DLD1 (cell line): ENCODE measurements at regions not wholly inside any gene's neighbourhood (a gene's known extent, or its start where the extent isn't known, plus 50 kb on each side); places are given as distances from the start of the nearest gene placed in this dataset.
"Not testable (repeated sequence)": the region's sequence is repeated elsewhere in the genome, so short reads cannot be mapped to it uniquely, and the experiment has no call there.

Experiments
- in situ Hi-C: cut with HindIII; loops from 2 replicates; pipeline ENCODE4 v1.10.0; 2017; ENCODE audit warnings: low sequenced_read_pairs

DNA sequence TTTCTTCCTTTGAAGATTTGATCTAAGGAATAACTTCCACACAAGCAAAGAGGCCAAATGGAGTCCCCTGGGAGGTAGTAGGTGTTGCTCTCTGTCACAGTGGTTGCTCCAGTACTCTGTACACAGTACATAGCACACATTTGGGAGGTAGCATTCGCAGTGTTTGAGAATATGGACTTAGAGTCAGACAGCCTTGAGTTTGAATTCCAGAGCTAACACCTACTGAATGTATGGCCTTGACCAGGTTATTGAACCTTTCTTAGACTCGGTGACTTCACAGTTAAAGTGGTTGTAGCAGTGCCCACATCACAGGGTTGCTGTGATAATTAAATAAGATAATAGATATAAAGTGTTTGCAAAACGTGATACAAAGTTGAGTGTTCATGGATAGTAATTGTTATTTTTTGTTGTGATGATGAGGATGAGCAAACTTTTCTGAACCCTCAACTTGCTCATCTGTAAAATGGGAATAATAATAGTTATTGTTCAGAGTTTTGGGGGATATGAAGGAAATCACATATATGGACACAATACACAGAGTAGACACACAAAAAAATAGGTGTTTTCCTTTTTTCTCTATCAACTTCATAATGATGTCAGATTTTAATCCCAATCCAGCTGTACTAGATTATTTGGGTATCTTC lies 271.6 kb upstream of the CRY1 start:
- in situ Hi-C loops = no loop called here

GRCh38 chr12:107365703-107366102 lies 272.4 kb upstream of the CRY1 start:
- in situ Hi-C loops = no loop called here

DNA sequence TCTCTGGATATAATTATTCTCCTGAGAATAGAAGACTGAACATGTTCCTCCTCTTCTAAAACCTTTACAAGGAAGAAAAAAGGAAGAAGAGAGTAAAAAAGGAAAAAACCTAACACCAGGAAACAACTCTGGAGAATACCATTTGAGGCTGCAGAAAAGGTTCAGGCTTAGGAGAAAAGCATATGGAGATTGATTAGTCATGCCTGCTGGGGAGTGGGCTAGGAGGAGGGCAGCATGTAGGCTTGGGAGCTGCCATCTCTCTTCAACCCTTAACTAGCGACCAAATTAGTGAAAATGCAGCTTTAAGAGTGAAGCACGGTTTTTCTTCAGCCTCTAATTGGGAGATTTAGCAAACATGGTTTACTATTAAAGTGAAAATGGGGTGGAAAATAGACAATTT lies 273.0 kb upstream of the CRY1 start:
- in situ Hi-C loops = no loop called here

GRCh38 chr12:107368586-107368985 lies 275.2 kb upstream of the CRY1 start:
- in situ Hi-C loops = no loop called here

- in situ Hi-C loops = no loop called here
These were observed 275.7 kb upstream of the CRY1 start for GRCh38 chr12:107369006-107369405.

DNA sequence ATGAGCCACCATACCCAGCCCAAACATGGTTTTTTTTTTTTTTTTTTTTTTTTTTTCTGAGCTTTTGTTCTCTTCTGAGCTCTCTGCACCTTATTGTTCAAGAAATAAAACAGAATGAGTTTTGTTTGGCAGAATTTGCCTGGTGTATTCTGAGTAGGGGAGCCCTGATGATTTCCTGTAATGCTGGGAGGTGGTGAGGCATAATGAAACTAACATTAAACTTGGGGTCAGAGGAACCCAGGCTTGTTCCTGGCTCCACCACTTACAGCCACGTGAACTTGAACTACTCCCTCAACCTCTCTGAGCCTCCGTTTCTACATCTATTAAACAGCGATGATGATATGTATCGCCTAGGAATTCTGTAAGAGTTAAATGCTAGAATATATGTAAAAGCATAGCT lies 276.3 kb upstream of the CRY1 start:
- in situ Hi-C loops = no loop called here

GRCh38 chr12:107372229-107372658 lies 278.9 kb upstream of the CRY1 start:
- in situ Hi-C loops = no loop called here

DNA sequence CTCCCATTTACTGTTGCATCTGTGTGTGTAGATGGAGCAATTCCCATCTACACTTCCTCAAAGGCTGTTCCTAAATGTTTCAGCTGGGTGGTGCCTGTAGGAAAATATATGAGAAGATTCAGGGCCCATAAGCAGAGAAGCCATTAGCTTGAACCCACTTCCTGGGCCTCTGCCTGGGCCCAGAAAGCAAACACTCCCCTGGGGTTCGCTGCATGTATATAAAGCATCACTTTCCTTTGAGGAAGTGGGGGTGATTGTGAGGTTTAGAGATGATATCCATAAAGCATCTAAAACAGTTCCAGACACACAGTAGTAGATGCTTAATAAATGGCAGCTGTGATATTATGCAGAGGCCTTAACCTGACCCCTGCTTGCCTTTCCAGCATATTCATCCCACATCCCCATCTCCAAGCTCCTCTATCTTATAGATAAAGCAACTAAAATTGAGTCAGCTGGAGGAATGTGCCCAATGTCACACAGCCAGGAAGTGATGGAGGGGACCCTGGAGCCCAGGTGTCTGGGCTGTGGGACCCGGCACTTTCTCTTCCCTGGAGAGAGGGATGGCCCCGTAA lies 280.0 kb upstream of the CRY1 start:
- in situ Hi-C loops = no loop called here

GRCh38 chr12:107374161-107374840 lies 281.0 kb upstream of the CRY1 start:
- in situ Hi-C loops = no loop called here

GRCh38 chr12:107375231-107375630 lies 281.9 kb upstream of the CRY1 start:
- in situ Hi-C loops = no loop called here

- in situ Hi-C loops = no loop called here
These were observed 284.4 kb upstream of the CRY1 start for GRCh38 chr12:107377596-107378385.

- in situ Hi-C loops = no loop called here
These were observed 285.3 kb upstream of the CRY1 start for GRCh38 chr12:107378609-107379008.

DNA sequence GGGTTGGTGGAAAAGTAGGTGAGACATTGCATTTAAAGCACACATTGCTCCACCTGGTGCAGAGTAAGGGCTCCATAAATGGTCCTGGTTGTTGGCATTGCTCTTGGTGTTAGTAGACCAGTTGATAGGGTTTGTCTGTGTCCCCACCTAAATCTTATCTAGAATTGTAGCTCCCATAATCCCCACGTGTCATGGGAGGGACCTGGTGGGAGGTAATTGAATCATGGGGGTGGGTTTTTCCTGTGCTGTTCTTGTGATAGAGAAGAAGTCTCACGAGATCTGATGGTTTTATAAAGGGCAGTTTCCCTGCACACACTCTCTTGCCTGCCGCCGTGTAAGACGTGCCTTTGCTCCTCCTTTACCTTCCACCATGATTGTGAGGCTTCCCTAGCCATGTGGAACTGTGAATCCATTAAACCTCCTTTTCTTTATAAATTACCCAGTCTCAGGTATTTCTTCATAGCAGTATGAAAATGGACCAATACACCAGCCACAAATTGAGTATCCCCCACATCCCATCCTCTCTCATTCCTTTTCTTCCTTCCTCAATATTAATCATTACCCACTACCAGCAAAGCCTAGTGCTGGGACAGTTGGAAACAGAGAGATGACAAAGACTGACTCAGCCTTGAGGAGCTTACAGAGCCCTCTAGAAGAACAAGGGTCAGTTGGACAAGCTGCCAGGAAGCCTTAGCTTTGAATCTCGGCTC lies 285.9 kb upstream of the CRY1 start:
- in situ Hi-C loops = not testable (repeated sequence)

GRCh38 chr12:107379852-107380567 lies 286.7 kb upstream of the CRY1 start:
- in situ Hi-C loops = no loop called here

GRCh38 chr12:107384645-107385044 lies 291.3 kb upstream of the CRY1 start:
- in situ Hi-C loops = no loop called here

DNA sequence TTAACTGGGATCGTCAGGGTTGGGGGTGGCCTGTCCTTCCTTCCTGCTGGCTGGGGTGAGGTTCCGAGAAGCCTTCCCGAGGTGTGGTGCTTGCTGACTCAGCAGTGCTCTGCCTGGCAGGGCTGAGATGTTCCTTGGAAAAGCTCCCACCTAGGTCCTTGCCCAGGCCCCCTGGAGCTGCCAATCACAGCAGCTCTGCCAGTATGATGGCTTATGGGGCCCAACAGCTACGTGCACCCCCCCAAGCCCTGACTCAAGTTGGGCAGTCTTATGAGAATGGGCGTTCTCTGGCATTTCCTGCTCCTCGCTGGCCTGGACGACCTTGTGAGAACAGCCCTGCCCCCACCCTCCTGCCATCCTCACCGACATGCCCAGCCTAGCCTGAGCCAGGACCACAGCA lies 292.2 kb upstream of the CRY1 start:
- in situ Hi-C loops = no loop called here

GRCh38 chr12:107386569-107386968 lies 293.2 kb upstream of the CRY1 start:
- in situ Hi-C loops = no loop called here

GRCh38 chr12:107388263-107388662 lies 294.9 kb upstream of the CRY1 start:
- in situ Hi-C loops = no loop called here

DNA sequence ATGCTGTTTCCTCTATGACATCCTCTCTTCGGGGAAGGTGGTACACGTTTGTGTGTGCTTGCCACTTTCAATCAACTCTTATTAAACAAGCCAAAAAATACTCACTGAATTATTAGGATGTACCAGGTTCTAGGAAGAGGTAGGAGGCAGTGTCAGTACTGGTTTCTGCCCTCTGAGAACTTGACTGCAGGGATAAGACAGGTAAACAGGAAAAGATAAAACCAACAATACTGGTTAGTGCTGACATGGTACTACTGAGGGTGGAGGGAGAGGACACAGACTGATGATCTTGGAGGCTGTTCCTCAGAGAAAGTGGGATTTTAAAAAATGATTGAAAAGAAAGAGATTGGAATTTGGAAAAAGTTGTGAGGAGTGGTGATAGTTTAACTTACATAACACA lies 295.2 kb upstream of the PWP1 start:
- in situ Hi-C loops = no loop called here

- in situ Hi-C loops = no loop called here
These were observed 292.4 kb upstream of the PWP1 start for GRCh38 chr12:107393043-107393717.
